GM21447 (cell line): ENCODE measurements at regions not wholly inside any gene's neighbourhood (a gene's known extent, or its start where the extent isn't known, plus 50 kb on each side); places are given as distances from the start of the nearest gene placed in this dataset.

ENCODE experiments used
- ATAC-seq: cut with Tn5 transposase; IDR thresholded peaks from one replicate; pipeline ENCODE4 v1.9.1; 2021; ENCODE audit not compliant: unreplicated experiment

DNA sequence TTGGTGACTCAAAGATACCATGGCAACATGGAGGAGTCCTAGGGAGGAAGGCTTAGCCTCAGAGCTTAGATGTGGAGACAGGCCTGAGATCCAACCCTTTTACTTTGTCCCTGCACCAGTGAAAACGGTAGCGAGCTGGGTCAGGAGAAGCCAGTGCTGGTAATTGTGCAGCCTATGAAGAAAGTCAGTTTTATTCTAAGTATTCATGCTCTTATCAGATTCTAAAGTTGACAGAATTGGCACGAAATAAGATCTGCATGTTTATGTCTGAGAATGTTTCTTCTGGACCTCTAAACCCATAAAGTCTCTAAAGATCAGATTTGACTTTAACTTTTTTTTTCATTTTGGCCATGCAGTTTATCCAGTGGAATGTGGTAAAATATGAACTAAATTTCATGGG is 93.8 kb downstream of the SCG2 start:
- ATAC-seq, result no peak

DNA sequence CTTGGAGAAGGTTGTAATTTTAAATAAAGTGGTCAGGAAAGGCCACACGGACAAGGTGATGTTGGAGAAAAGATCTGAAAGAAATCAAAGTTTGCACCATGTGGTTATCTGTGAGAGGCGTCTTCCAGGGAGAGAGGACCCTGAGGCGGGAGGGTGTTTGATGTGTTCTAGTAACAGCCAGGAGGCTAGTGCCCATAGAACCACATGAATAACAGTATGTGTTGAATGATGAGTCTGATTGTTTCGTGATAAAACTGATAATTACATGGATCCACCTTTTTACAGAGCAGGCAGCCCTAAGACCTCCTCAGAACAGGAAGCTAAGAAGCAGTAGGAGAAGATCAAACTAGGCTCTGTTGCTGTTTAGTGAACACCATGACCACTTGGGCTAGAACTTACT is 91.4 kb downstream of the SCG2 start:
- ATAC-seq, result no peak

GRCh38 chr2:223511168-223511567 is 91.0 kb downstream of the SCG2 start:
- ATAC-seq, result no peak

DNA sequence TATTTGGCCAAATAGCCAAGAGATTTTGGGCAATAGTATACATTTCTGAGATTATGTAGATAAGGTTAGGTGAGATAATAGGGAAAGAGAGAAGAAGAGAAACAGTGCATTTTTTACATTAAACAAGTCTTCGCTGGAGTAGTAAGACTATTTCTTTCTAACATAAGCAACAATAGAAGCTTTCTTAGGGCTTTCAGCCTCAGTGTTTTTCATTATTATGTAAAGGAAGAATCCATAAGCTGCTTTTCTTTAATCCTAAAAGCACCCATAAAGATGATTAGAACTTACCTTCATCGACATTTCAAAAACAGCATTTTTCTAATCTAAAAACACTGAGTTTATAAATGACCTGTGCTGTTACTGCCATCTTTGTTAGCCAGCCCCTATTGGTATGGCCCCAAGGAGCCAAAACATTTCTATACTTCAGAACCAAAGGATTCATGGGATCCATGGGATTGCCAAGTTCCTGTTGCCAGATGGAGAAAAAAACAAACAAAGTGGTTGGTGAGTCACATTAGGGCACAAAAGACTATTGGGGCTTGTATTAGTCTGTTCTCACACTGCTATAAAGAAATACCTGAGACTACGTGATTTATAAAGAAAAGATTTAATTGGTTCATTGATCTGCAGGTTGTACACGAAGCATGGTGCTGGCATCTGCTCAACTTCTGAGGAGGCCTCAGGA is 88.2 kb downstream of the SCG2 start:
- no peak for ATAC-seq

- ATAC-seq, result no peak
Observed at GRCh38 chr2:223519471-223519870, 82.7 kb downstream of the SCG2 start.

- no peak for ATAC-seq
Observed at GRCh38 chr2:223522796-223523195, 79.4 kb downstream of the SCG2 start.

GRCh38 chr2:223523551-223524001 is 78.6 kb downstream of the SCG2 start:
- ATAC-seq, result no peak

- ATAC-seq, result no peak
Observed at GRCh38 chr2:223524066-223524465, 78.1 kb downstream of the SCG2 start.

DNA sequence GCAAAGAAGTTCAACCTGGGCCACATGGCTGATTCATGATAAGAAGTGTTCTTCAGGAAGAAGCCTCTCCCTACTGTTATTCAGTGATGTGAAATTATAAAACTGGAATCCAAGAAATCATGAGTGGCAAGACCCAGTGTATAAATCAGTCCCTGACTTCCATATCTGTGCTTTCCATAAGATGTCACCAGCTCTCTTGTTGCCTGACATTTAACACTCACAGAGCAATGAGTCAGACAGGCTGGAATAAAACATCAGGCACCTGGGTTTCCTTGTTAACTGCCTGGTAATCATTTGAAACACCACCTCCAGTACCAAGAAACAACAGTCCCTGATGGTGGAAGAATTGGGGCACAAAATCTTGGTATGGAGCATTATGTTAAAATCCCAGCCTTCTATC is 76.1 kb downstream of the SCG2 start:
- no peak for ATAC-seq

GRCh38 chr2:223528036-223528435 is 74.1 kb downstream of the SCG2 start:
- no peak for ATAC-seq

GRCh38 chr2:223529696-223530095 is 72.5 kb downstream of the SCG2 start:
- no peak for ATAC-seq

GRCh38 chr2:223530811-223531210 is 71.3 kb downstream of the SCG2 start:
- ATAC-seq, result no peak

GRCh38 chr2:223532161-223532560 is 70.0 kb downstream of the SCG2 start:
- ATAC-seq, result no peak

DNA sequence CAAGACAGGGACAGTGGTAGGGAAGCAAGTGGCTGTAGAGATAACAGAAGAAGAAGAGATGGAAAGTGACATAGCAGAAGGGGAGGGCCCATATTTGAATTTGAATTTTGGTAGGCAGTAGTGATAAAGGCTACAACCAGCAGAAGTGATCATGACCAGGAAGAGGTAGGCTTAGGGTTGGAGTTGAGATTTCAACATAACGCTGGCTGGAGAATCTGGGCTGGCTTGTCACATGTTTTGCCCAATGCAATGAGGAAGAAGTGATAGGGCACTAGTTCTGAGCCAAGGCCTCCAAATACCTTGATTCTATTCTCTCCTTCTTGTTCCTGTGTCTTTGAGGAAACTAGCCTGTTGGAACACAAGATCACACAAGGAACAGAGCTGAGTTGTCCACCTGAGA is 69.4 kb downstream of the SCG2 start:
- ATAC-seq, result no peak

DNA sequence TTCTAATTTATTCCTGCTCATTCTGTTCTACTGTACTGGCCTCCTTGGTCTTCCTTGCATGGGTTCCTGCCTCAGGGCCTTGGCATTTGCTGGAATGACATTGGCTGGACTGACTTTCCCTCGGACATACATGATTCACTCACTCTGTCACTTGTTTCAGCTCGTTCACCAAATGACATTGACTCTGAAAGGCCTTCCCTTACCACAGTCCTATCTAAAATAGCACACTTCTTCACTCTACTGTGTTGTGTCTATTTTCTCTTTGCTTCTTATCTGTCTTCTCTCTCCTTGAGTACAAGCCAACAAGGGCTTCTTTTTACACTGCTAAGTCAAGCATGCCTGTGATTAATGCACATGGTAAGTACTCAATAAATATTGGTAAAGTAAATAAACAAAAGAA is 65.6 kb downstream of the SCG2 start:
- no peak for ATAC-seq

GRCh38 chr2:223537115-223537514 is 65.0 kb downstream of the SCG2 start:
- no peak for ATAC-seq

GRCh38 chr2:223537651-223538601 is 64.2 kb downstream of the SCG2 start:
- no peak for ATAC-seq

- no peak for ATAC-seq
Observed at GRCh38 chr2:223538920-223539440, 63.2 kb downstream of the SCG2 start.

DNA sequence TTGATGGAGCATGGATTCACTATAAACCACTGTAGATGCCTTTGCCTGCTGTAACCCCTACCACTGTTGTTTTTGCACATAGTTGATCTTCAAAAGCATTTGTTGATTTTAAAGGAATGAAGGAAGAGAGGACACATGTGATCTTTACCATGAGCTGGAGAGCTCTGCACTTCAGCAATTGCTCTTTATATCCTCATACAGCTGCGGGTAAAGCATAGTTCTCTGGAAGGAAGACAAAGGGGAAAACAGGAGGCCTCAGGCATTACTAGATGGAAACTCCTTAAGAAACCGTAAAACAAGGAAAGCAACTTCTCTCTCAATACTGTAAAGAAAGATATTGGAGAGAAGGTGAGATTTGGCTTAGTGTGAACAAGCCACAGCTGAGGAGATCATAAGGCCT is 60.6 kb downstream of the SCG2 start:
- ATAC-seq, result no peak

DNA sequence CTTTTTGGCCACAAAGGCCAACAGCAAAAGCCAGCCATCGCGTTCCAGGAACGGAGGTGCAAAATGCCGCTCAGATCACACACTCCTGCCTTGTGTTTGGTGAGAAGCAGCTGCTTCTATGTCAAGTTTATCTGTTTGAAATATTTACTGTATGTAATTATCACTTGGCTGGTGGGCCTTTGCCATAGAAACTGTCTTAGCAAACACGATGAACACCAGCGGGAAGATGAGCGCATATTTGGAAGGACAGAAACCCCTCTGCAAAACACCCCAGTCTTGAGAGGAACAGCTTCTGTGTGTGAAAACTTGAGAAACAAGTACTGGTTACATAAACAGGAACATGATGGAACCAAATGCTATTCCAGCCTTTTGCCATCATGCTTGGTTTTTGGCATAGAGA is 59.7 kb downstream of the SCG2 start:
- no peak for ATAC-seq

DNA sequence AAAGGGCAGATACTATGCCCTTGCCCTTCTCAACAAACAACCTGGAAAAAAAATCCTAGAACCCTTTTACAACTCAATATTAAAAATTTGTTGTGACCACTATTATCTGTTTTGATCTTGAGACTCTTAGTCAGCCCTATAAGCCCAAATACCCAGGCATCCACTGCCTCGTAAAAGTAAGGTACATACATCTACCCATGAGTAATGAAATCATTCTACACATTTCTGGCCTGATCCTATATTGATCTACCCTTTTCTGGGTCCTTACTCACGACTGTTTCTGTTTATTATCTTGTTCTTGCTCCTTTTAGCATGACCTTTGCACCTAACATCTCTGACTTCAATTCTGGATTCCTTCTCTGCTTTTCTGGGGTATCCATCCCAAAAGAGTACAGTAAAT is 56.8 kb downstream of the SCG2 start:
- no peak for ATAC-seq

GRCh38 chr2:223545830-223546229 is 56.3 kb downstream of the SCG2 start:
- no peak for ATAC-seq
